HepG2 (cell line): ENCODE measurements at regions not wholly inside any gene's neighbourhood (a gene's known extent, or its start where the extent isn't known, plus 50 kb on each side); places are given as distances from the start of the nearest gene placed in this dataset.

ENCODE experiments used
- ATAC-seq: fragments of 200-7000 bp; cut with Tn5 transposase; 3 replicates; pipeline ENCODE4 v1.9.1; 2020; ENCODE audit warnings: mild to moderate bottlenecking, moderate library complexity
- BruUV-seq: library from RNA; stranded (reverse); fragments of 400-500 nt; replicated peaks from 2 replicates; lab custom pipeline; 2021; lab: Mats Ljungman, UMichigan
- CTCF ChIA-PET: fragments of 300-600 bp; formaldehyde crosslinking; extraction: SDS; loops from one replicate; lab custom pipeline; 2021; ENCODE audit warnings: low total read pairs, inconsistent platforms, low intra/inter-chr PET ratio; lab: Yijun Ruan, JAX
- POLR2A ChIA-PET: fragments of 350-600 bp; sonication (Branson Sonifier 250); formaldehyde crosslinking; loops from one replicate; lab custom pipeline; 2020; ENCODE audit warnings: antibody characterized with exemption, inconsistent platforms; lab: Yijun Ruan, JAX
- DNase-seq: peaks from one replicate; pipeline ENCODE4 v3.0.0-alpha.2; 2015; ENCODE audit warnings: low spot score
- FAIRE-seq: peaks from 3 replicates; lab custom pipeline; 2011; peaks lifted over from hg19 to GRCh38; lab: Jason Lieb, UNC
- H2AFZ ChIP-seq: one replicate; pipeline ENCODE4 v1.6.1; 2011; ENCODE audit warnings: low read length, inconsistent platforms
- H3K27ac ChIP-seq: fragments of 300-600 bp; 3 replicates; pipeline ENCODE4 v1.8.0; 2011; ENCODE audit warnings: mixed run types, mild to moderate bottlenecking, mixed read lengths, low read length, inconsistent platforms; ENCODE audit not compliant: insufficient read depth; ENCODE audit errors: extremely low read length
- H3K27me3 ChIP-seq, 2 experiments: fragments of 200-600 bp in 1 of 2; 2 replicates in 1 of 2; 3 replicates in 1 of 2; pipeline versions ENCODE4 v1.6.0 to v1.8.0; 2011; ENCODE audit warnings: low read length in 2 of 2, mild to moderate bottlenecking in 2 of 2, moderate library complexity in 2 of 2, inconsistent platforms in 1 of 2; ENCODE audit not compliant: insufficient read depth in 2 of 2, control insufficient read depth in 1 of 2
- H3K36me3 ChIP-seq, 2 experiments: fragments of 200-600 bp in 1 of 2; replicated peaks in 1 of 2; 2 replicates in 1 of 2; 3 replicates in 1 of 2; pipeline versions ENCODE4 v1.5.1 to v1.8.0; 2011; ENCODE audit warnings: low read length in 2 of 2, inconsistent platforms in 1 of 2; ENCODE audit not compliant: insufficient read depth in 2 of 2, control insufficient read depth in 1 of 2
- H3K4me1 ChIP-seq: 2 replicates; pipeline ENCODE4 v1.5.1; 2012; ENCODE audit warnings: low read length, inconsistent platforms; ENCODE audit not compliant: insufficient read depth
- H3K4me2 ChIP-seq: 2 replicates; pipeline ENCODE4 v1.6.0; 2011; ENCODE audit warnings: low read depth, low read length, inconsistent platforms
- H3K4me3 ChIP-seq, 3 experiments: fragments of 200-600 bp in 1 of 3; sonication (generic), shearing (Covaris generic) in 1 of 3; replicated peaks in 1 of 3; 2 replicates each; pipeline ENCODE4 v1.5.1; 2011 to 2016; ENCODE audit warnings: low read length in 3 of 3, inconsistent platforms in 2 of 3, low read depth in 2 of 3, mild to moderate bottlenecking in 2 of 3, control low read depth in 1 of 3, mixed read lengths in 1 of 3; ENCODE audit not compliant: insufficient read depth in 1 of 3
- H3K79me2 ChIP-seq: one replicate; pipeline ENCODE4 v1.6.1; 2011; ENCODE audit warnings: low read length, inconsistent platforms; ENCODE audit not compliant: insufficient read depth
- H3K9ac ChIP-seq: 2 replicates; pipeline ENCODE4 v1.6.0; 2011; ENCODE audit warnings: mild to moderate bottlenecking, low read depth, low read length, inconsistent platforms; ENCODE audit not compliant: insufficient read depth
- H3K9me3 ChIP-seq: 2 replicates; pipeline ENCODE4 v1.5.1; 2012; ENCODE audit warnings: mild to moderate bottlenecking, low read length
- H4K20me1 ChIP-seq: 2 replicates; pipeline ENCODE4 v1.6.0; 2011; ENCODE audit warnings: inconsistent platforms, mild to moderate bottlenecking, low read length, moderate library complexity; ENCODE audit not compliant: insufficient read depth
- ATF1 ChIP-seq: IDR thresholded peaks from 2 replicates; pipeline ENCODE4 v1.6.1; 2016; ENCODE audit warnings: mild to moderate bottlenecking, control low read depth
- IKZF1 ChIP-seq: fragments of 450-650 bp; IDR thresholded peaks from 2 replicates; pipeline ENCODE4 v1.7.1; 2016
- IKZF4 ChIP-seq: sonication (generic); formaldehyde crosslinking; IDR thresholded peaks from 2 replicates; pipeline ENCODE4 v1.5.1; 2020; ENCODE audit warnings: borderline replicate concordance, mild to moderate bottlenecking, low read depth, missing genetic modification reagents; ENCODE audit errors: not compliant biosample characterization
- IRF2 ChIP-seq: IDR thresholded peaks from 2 replicates; pipeline ENCODE4 v1.6.1; 2018; ENCODE audit warnings: missing genetic modification reagents, missing compliant biosample characterization
- KLF16 ChIP-seq, 2 experiments: sonication (generic) in 1 of 2; formaldehyde crosslinking in 1 of 2; IDR thresholded peaks; 2 replicates each; pipeline versions ENCODE4 v1.6.1 to v1.8.0; 2016 to 2023; ENCODE audit warnings: missing genetic modification reagents in 2 of 2, missing compliant biosample characterization in 1 of 2
- PCBP1 ChIP-seq: fragments of 200-400 bp; formaldehyde crosslinking; IDR thresholded peaks from 2 replicates; pipeline ENCODE4 v1.6.1; 2017; ENCODE audit warnings: mild to moderate bottlenecking, low read depth, low read length, borderline replicate concordance
- SNAPC4 ChIP-seq: sonication (generic); formaldehyde crosslinking; IDR thresholded peaks from 2 replicates; pipeline ENCODE4 v1.4.0; 2020; ENCODE audit warnings: mild to moderate bottlenecking, missing genetic modification reagents
- ZNF101 ChIP-seq: sonication (generic); formaldehyde crosslinking; IDR thresholded peaks from 2 replicates; pipeline ENCODE4 v1.4.0; 2020; ENCODE audit warnings: mild to moderate bottlenecking, low read depth, missing genetic modification reagents, borderline replicate concordance
- WGBS: methylation state at CpG from one replicate; pipeline ENCODE4 v1.1.6; 2017; ENCODE audit warnings: low lambda C conversion rate; 5-methylcytosine and 5-hydroxymethylcytosine counted together
- in situ Hi-C: cut with HindIII; loops from 2 replicates; pipeline ENCODE4 v1.10.0; 2017; ENCODE audit warnings: low pct_unique_long_range_greater_than_20kb; ENCODE audit not compliant: extremely low pct_ligation_motif_present
- intact Hi-C: fragments of 100-400 bp; cut with micrococcal nuclease; formaldehyde crosslinking; loops from one replicate; pipeline ENCODE4 v1.10.0; 2022; ENCODE audit not compliant: unreplicated experiment
- TF ChIP-seq, protein P1 (sequence below): sonication (generic); formaldehyde crosslinking; conservative IDR thresholded peaks from 2 replicates; pipeline ENCODE4 v1.5.0; 2020; ENCODE audit warnings: missing genetic modification reagents

- no TSS peak for BruUV-seq
- Histone ChIP-seq H3K9me3 (no peaks in the 10 kb centered on the region), H3K4me3 (no peak overlapping the region), H4K20me1 (no peaks in the 10 kb centered on the region), H2AFZ (no peak overlapping the region), H3K79me2 (no peaks in the 10 kb centered on the region), H3K4me1 (no peaks in the 10 kb centered on the region), H3K4me2 (no peak overlapping the region), H3K27me3 (no peaks in the 10 kb centered on the region), H3K9ac (no peak overlapping the region), H3K27ac (no peak overlapping the region), H3K36me3 (no peaks in the 10 kb centered on the region)
- intact Hi-C loops: no loop called here
- ChIA-PET CTCF (no interaction called here), POLR2A (no interaction called here)
- FAIRE-seq (no peak), ATAC-seq (no peak), DNase-seq (no peak)
- TF ChIP-seq KLF16 (CRISPR knock-in tag; IDR thresholded peaks at IDR 0.05) (no peak), IKZF1 (no peak), ZNF101 (CRISPR knock-in tag) (no peak), PCBP1 (no peak), IRF2 (CRISPR knock-in tag) (no peak), ATF1 (CRISPR knock-in tag) (no peak), IKZF4 (no peak), SNAPC4 (CRISPR knock-in tag) (no peak)
- TF ChIP-seq, protein P1, sequence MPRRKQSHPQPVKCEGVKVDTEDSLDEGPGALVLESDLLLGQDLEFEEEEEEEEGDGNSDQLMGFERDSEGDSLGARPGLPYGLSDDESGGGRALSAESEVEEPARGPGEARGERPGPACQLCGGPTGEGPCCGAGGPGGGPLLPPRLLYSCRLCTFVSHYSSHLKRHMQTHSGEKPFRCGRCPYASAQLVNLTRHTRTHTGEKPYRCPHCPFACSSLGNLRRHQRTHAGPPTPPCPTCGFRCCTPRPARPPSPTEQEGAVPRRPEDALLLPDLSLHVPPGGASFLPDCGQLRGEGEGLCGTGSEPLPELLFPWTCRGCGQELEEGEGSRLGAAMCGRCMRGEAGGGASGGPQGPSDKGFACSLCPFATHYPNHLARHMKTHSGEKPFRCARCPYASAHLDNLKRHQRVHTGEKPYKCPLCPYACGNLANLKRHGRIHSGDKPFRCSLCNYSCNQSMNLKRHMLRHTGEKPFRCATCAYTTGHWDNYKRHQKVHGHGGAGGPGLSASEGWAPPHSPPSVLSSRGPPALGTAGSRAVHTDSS (CRISPR knock-in tag): no peak
- WGBS: no CpG with 5 or more reads among the region's 2 CpGs
- in situ Hi-C loops: no loop called here
These were observed 811.6 kb upstream of the AMELY start for GRCh38 chrY:7723127-7723526.
